ENCODE measurements at regions not wholly inside any gene's neighbourhood (a gene's known extent, or its start where the extent isn't known, plus 50 kb on each side); places are given as distances from the start of the nearest gene placed in this dataset.
"Not testable (repeated sequence)": the region's sequence is repeated elsewhere in the genome, so short reads cannot be mapped to it uniquely, and the experiment has no call there.

GRCh38 chr14:49961270-49962222 is 68.7 kb downstream of the ARF6 start (continued):
- no peak for TF ChIP-seq RCOR1 (IDR thresholded peaks at IDR 0.05; ENCODE audit: low read depth, low read length)
- TF ChIP-seq CBX2 (IDR thresholded peaks at IDR 0.05; ENCODE audit: borderline replicate concordance, low read depth): no peak
- TF ChIP-seq CHD4 (IDR thresholded peaks at IDR 0.05; ENCODE audit: borderline replicate concordance): no peak
- TF ChIP-seq CEBPB (IDR thresholded peaks at IDR 0.05): no peak
- no peak for TF ChIP-seq HMGXB4 (CRISPR knock-in tag; IDR thresholded peaks at IDR 0.05; ENCODE audit: borderline replicate concordance)

DNA sequence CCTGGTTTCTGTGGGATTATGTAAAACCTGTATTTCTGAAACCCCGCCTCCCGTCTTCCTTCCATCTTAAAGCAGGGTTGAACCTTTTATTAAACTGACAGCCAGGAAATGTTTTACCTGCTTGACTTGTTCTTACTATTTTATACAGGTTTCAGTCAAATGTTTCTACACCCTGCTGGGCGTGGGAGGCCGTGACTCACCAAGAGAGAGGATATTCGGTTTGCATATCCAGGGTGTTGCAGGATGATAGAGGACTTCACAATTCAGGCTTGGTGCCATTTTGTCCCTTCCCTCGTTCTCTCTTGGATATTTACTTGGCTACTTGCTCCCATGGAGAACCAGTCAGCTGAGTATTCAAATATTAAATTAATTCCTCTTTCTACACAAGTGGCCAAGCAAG is 69.7 kb downstream of the ARF6 start:
- Histone ChIP-seq H3K4me2 (peak overlapping the region; percentile 29), H3K27ac (peak overlapping the region; percentile 58 to 66; a peak in 5 of 6 replicates), H3K4me1 (peaks cover 61% of the 10 kb centered on the region), H3K4me3 (no peak overlapping the region), H3K9me3 (no peaks in the 10 kb centered on the region)
- CTCF ChIA-PET: interaction anchor here (1.0 to 2.1 kb wide), 4 partner anchors 9 to 142 kb away, joined by 3 to 4 read pairs (median 3); no protein-coding TSS in a partner anchor
- DNase-seq (ENCODE audit: low read depth in 1 of 2, low spot score in 1 of 2): no peak
- POLR2A ChIA-PET: interaction anchor here (1.1 kb wide), 1 partner anchor 10 kb away, joined by 3 read pairs; no protein-coding TSS in a partner anchor
- no peak for ATAC-seq
- TF ChIP-seq HOXB5 (CRISPR knock-in tag; IDR thresholded peaks at IDR 0.05): no peak
- no peak for TF ChIP-seq MAFK (IDR thresholded peaks at IDR 0.05; ENCODE audit: partially characterized antibody)
- TF ChIP-seq EP300 (IDR thresholded peaks at IDR 0.05): no peak
- TF ChIP-seq MAZ (IDR thresholded peaks at IDR 0.05; ENCODE audit: borderline replicate concordance, low read depth, low read length): no peak
- no peak for TF ChIP-seq FOSB (CRISPR knock-in tag; IDR thresholded peaks at IDR 0.05)
- TF ChIP-seq RNF2 (IDR thresholded peaks at IDR 0.05; ENCODE audit: borderline replicate concordance, low read depth): no peak
- no peak for TF ChIP-seq SMC3 (IDR thresholded peaks at IDR 0.05)
- TF ChIP-seq HES2 (IDR thresholded peaks at IDR 0.05): no peak
- no peak for TF ChIP-seq JUN (IDR thresholded peaks at IDR 0.05)
- TF ChIP-seq BHLHE40 (IDR thresholded peaks at IDR 0.05; ENCODE audit: low read depth, low read length): no peak
- no peak for TF ChIP-seq NR3C1 (IDR thresholded peaks at IDR 0.05)
- no peak for TF ChIP-seq ESRRA (IDR thresholded peaks at IDR 0.05; ENCODE audit: borderline replicate concordance, low read length)
- TF ChIP-seq HMGXB4 (CRISPR knock-in tag; IDR thresholded peaks at IDR 0.05; ENCODE audit: borderline replicate concordance): no peak
- no peak for FAIRE-seq
- WGBS (ENCODE audit: missing lambda C conversion rate): 40% methylated on average over 6 of the region's 6 CpGs

GRCh38 chr14:49965068-49965651 is 72.3 kb downstream of the ARF6 start:
- CTCF ChIA-PET: interaction anchor here (0.8 kb wide), 1 partner anchor 13 kb away, joined by 4 read pairs; no protein-coding TSS in a partner anchor
- WGBS (ENCODE audit: missing lambda C conversion rate): 90% methylated on average over 8 of the region's 8 CpGs
- H3K4me2 ChIP-seq; POLR2A ChIA-PET; FAIRE-seq; ATAC-seq; DNase-seq (ENCODE audit: low read depth in 1 of 2, low spot score in 1 of 2); H3K9me3 ChIP-seq; H3K4me3 ChIP-seq: not testable (repeated sequence)
- peak in 1 of 2 experiments; percentile 22; a peak in 1 of 4 replicates for TF ChIP-seq CEBPB (IDR thresholded peaks at IDR 0.05)
- Histone ChIP-seq H3K4me1 (peaks cover 55% of the 10 kb centered on the region), H3K27ac (peak overlapping the region; percentile 80 to 87)

Data from A549 (cell line).